Keratinocyte (primary cell): ENCODE measurements at regions not wholly inside any gene's neighbourhood (a gene's known extent, or its start where the extent isn't known, plus 50 kb on each side); places are given as distances from the start of the nearest gene placed in this dataset.

ENCODE experiments used
- DNase-seq: peaks from one replicate; pipeline ENCODE4 v3.0.0-alpha.2; 2011; ENCODE audit warnings: low read depth, missing footprints, low spot score
- FAIRE-seq: peaks from 2 replicates; lab custom pipeline; 2011; peaks lifted over from hg19 to GRCh38; lab: Jason Lieb, UNC
- H2AFZ ChIP-seq: 2 replicates; pipeline ENCODE4 v1.6.0; 2012; ENCODE audit warnings: low read length, control low read depth, inconsistent platforms; ENCODE audit not compliant: control insufficient read depth
- H3K27ac ChIP-seq: 2 replicates; pipeline ENCODE4 v1.5.1; 2011; ENCODE audit warnings: low read length; ENCODE audit not compliant: control insufficient read depth, insufficient read depth
- H3K27me3 ChIP-seq: 3 replicates; pipeline ENCODE4 v1.6.0; 2011; ENCODE audit warnings: low read length; ENCODE audit not compliant: control insufficient read depth, insufficient read depth; ENCODE audit errors: extremely low read depth
- H3K36me3 ChIP-seq, 2 experiments: 2 replicates in 1 of 2; 3 replicates in 1 of 2; pipeline ENCODE4 v1.5.1; 2011; ENCODE audit warnings: low read length in 2 of 2, mild to moderate bottlenecking in 1 of 2; ENCODE audit not compliant: control insufficient read depth in 2 of 2, insufficient read depth in 2 of 2; ENCODE audit errors: extremely low read depth in 1 of 2
- H3K4me1 ChIP-seq: 3 replicates; pipeline ENCODE4 v1.5.1; 2011; ENCODE audit warnings: low read length; ENCODE audit not compliant: control insufficient read depth, insufficient read depth; ENCODE audit errors: extremely low read depth
- H3K4me2 ChIP-seq: 3 replicates; pipeline ENCODE4 v1.6.0; 2011; ENCODE audit warnings: low read depth, low read length; ENCODE audit not compliant: control insufficient read depth, insufficient read depth; ENCODE audit errors: extremely low read depth
- H3K4me3 ChIP-seq, 3 experiments: fragments of 200-600 bp in 1 of 3; sonication (generic) in 1 of 3; 2 replicates in 2 of 3; 3 replicates in 1 of 3; pipeline ENCODE4 v1.5.1; 2011 to 2016; ENCODE audit warnings: low read length in 3 of 3, mild to moderate bottlenecking in 3 of 3, control low read depth in 2 of 3, inconsistent platforms in 1 of 3, low read depth in 1 of 3, mixed read lengths in 1 of 3, mixed run types in 1 of 3, moderate library complexity in 1 of 3; ENCODE audit not compliant: control insufficient read depth in 2 of 3, insufficient read depth in 2 of 3; ENCODE audit errors: extremely low read depth in 1 of 3
- H3K79me2 ChIP-seq: 2 replicates; pipeline ENCODE4 v1.6.0; 2012; ENCODE audit warnings: low read length; ENCODE audit not compliant: control insufficient read depth, insufficient read depth
- H3K9ac ChIP-seq: 3 replicates; pipeline ENCODE4 v1.6.0; 2011; ENCODE audit warnings: low read length; ENCODE audit not compliant: control insufficient read depth, insufficient read depth; ENCODE audit errors: extremely low read depth
- H3K9me1 ChIP-seq: 3 replicates; pipeline ENCODE4 v1.6.0; 2011; ENCODE audit warnings: low read length; ENCODE audit not compliant: control insufficient read depth, insufficient read depth; ENCODE audit errors: extremely low read depth
- H3K9me3 ChIP-seq: 2 replicates; pipeline ENCODE4 v1.5.1; 2012; ENCODE audit warnings: low read depth, low read length; ENCODE audit not compliant: control insufficient read depth
- H4K20me1 ChIP-seq: 3 replicates; pipeline ENCODE4 v1.6.0; 2011; ENCODE audit warnings: low read length; ENCODE audit not compliant: control insufficient read depth, insufficient read depth; ENCODE audit errors: extremely low read depth
- EZH2 ChIP-seq: IDR thresholded peaks from one replicate; pipeline ENCODE4 v1.6.1; 2012; ENCODE audit warnings: inconsistent platforms, mild to moderate bottlenecking, low read length, moderate library complexity
- dilution Hi-C: fragments of 300-500 bp; cut with MboI; formaldehyde crosslinking; loops from one replicate; pipeline ENCODE4 v1.7.0; 2020; ENCODE audit warnings: low sequenced_read_pairs; ENCODE audit not compliant: extremely low pct_ligation_motif_present
- TF ChIP-seq, protein P1 (sequence below), 3 experiments: IDR thresholded peaks in 1 of 3; conservative IDR thresholded peaks in 1 of 3; optimal IDR thresholded peaks in 1 of 3; 2 replicates in 2 of 3; 3 replicates in 1 of 3; pipeline versions ENCODE3 to v1.5.1; 2011; ENCODE audit warnings: low read length in 3 of 3, mild to moderate bottlenecking in 3 of 3, moderate library complexity in 2 of 3, control low read depth in 1 of 3, inconsistent platforms in 1 of 3; ENCODE audit not compliant: insufficient read depth in 2 of 3; ENCODE audit errors: extremely low read depth in 1 of 3

DNA sequence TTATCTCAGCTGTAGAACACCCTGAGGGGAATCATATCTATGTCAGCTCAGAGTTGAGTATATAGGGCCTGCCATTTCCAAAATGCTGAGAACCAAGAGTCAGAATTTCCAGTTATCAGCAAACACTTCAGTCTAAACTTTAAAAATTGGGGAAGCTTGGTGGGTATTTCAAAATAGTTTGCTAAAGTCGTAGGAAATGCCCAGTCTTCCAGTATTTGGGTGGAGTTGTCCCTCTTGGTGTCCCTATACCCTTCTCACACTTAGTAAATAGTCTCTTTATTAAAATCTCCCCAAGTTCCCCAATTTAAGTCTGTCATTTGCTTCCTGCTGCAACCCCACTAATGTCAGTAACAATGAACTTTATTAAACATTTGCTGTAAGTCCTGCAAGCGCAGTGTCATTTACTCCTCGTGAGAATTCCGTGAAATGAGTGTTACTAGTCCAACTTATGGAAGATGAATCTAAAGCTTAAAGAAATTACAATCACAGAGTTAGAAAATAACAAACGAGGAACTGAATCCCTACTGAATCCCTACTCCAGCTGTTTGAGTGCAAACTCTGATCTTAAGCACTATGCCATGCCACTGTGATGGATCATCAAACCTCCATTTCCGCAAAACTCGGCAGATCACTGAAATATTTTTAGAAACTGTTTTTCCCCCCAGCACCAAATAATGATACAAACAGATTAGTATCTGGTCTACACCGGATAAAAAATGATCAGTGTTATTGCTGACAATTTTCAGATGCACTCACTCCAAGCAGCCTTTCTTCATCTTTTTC lies 341.7 kb upstream of the PROK2 start:
- H4K20me1 ChIP-seq: no peaks in the 10 kb centered on the region
- no peak overlapping the region for H3K4me3 ChIP-seq
- no peak overlapping the region for H3K4me2 ChIP-seq
- H3K27me3 ChIP-seq: peaks cover 11% of the 10 kb centered on the region
- H3K79me2 ChIP-seq: no peaks in the 10 kb centered on the region
- no peak overlapping the region for H3K9ac ChIP-seq
- DNase-seq (no peak), FAIRE-seq (no peak)
- no peak overlapping the region for H3K27ac ChIP-seq
- TF ChIP-seq, protein P1, sequence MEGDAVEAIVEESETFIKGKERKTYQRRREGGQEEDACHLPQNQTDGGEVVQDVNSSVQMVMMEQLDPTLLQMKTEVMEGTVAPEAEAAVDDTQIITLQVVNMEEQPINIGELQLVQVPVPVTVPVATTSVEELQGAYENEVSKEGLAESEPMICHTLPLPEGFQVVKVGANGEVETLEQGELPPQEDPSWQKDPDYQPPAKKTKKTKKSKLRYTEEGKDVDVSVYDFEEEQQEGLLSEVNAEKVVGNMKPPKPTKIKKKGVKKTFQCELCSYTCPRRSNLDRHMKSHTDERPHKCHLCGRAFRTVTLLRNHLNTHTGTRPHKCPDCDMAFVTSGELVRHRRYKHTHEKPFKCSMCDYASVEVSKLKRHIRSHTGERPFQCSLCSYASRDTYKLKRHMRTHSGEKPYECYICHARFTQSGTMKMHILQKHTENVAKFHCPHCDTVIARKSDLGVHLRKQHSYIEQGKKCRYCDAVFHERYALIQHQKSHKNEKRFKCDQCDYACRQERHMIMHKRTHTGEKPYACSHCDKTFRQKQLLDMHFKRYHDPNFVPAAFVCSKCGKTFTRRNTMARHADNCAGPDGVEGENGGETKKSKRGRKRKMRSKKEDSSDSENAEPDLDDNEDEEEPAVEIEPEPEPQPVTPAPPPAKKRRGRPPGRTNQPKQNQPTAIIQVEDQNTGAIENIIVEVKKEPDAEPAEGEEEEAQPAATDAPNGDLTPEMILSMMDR (optimal IDR thresholded peaks at IDR 0.05 in 1 of 3, IDR thresholded peaks at IDR 0.05 in 1 of 3, conservative IDR thresholded peaks at IDR 0.05 in 1 of 3; ENCODE audit: extremely low read depth in 1 of 3, insufficient read depth in 2 of 3, low read length in 3 of 3): no peak
- TF ChIP-seq EZH2: no peak
- H3K36me3 ChIP-seq: no peaks in the 10 kb centered on the region
- H3K9me3 ChIP-seq: no peaks in the 10 kb centered on the region
- H3K9me1 ChIP-seq: no peaks in the 10 kb centered on the region
- dilution Hi-C loops: no loop called here
- H2AFZ ChIP-seq: no peak overlapping the region
- peaks cover 8% of the 10 kb centered on the region for H3K4me1 ChIP-seq

DNA sequence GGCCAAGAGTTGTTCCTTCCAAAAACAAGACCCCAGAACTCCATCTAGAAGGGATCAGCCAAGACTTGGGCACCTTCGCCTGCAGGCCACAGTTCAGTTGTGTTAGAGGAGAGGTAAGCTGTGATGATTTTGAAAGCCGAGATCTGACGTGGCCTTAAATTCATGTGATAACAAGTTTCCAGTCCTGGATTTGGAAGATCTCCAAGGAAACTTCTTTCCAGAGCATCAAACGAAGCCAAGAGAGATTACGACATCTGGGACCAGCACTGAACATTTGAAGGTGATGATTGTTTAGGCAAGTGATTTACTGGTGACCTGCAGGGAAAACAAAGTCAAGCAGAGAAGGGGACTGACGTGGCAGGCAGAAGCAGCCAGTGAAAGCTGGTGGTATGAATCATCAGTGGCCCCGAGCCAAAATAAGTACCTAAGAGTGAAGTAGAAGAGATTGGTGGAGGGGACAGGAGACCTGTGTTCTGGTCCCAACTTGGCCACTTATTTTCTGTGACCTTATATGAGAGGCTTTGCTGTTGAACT lies 339.0 kb upstream of the PROK2 start:
- dilution Hi-C loops: no loop called here
- no peak overlapping the region for H3K9ac ChIP-seq
- FAIRE-seq (peak; percentile 91), DNase-seq (peak; percentile 91)
- H3K27ac ChIP-seq: no peak overlapping the region
- H3K27me3 ChIP-seq: peaks cover 6% of the 10 kb centered on the region
- H2AFZ ChIP-seq: no peak overlapping the region
- H3K4me2 ChIP-seq: no peak overlapping the region
- no peaks in the 10 kb centered on the region for H3K79me2 ChIP-seq
- no peaks in the 10 kb centered on the region for H4K20me1 ChIP-seq
- H3K9me3 ChIP-seq: no peaks in the 10 kb centered on the region
- H3K4me1 ChIP-seq: peaks cover 8% of the 10 kb centered on the region
- no peak for TF ChIP-seq EZH2
- TF ChIP-seq, protein P1 (optimal IDR thresholded peaks at IDR 0.05 in 1 of 3, IDR thresholded peaks at IDR 0.05 in 1 of 3, conservative IDR thresholded peaks at IDR 0.05 in 1 of 3; ENCODE audit: extremely low read depth in 1 of 3, insufficient read depth in 2 of 3, low read length in 3 of 3): no peak
- no peaks in the 10 kb centered on the region for H3K9me1 ChIP-seq
- H3K36me3 ChIP-seq: no peaks in the 10 kb centered on the region
- H3K4me3 ChIP-seq: no peak overlapping the region
